ENCODE measurements at regions not wholly inside any gene's neighbourhood (a gene's known extent, or its start where the extent isn't known, plus 50 kb on each side); places are given as distances from the start of the nearest gene placed in this dataset.

DNA sequence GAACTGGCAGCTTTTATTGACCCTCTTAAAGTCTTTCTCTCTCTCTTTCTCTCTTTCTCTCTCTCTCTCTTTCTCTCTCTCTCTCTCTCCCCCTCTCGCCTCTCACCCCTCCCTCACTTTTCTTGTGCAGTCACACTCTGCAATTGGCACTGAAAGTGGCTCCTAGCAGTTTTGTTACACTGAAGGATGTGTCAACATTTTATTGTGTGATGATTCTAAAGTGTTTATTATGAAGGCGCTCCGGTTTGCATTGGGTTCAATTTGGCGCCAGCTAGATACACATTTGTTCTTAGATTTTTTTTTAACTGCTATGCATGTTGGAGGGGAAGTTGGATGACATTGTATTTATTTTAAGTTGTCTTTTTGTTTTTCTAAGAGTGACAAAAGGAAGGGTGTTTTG is 64.0 kb upstream of the CHRM3 start:
- H3K4me1 Mint-ChIP-seq (ENCODE audit: low read depth): no peaks in the 10 kb centered on the region
- TF ChIP-seq, protein P1, sequence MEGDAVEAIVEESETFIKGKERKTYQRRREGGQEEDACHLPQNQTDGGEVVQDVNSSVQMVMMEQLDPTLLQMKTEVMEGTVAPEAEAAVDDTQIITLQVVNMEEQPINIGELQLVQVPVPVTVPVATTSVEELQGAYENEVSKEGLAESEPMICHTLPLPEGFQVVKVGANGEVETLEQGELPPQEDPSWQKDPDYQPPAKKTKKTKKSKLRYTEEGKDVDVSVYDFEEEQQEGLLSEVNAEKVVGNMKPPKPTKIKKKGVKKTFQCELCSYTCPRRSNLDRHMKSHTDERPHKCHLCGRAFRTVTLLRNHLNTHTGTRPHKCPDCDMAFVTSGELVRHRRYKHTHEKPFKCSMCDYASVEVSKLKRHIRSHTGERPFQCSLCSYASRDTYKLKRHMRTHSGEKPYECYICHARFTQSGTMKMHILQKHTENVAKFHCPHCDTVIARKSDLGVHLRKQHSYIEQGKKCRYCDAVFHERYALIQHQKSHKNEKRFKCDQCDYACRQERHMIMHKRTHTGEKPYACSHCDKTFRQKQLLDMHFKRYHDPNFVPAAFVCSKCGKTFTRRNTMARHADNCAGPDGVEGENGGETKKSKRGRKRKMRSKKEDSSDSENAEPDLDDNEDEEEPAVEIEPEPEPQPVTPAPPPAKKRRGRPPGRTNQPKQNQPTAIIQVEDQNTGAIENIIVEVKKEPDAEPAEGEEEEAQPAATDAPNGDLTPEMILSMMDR (IDR thresholded peaks at IDR 0.05): no peak
- no peaks in the 10 kb centered on the region for H3K36me3 Mint-ChIP-seq (ENCODE audit: low read depth)
- H3K27me3 Mint-ChIP-seq (ENCODE audit: low read depth): peaks cover 6% of the 10 kb centered on the region
- H3K27ac Mint-ChIP-seq (ENCODE audit: unreplicated experiment): no peak overlapping the region
- no peak for DNase-seq (ENCODE audit: low spot score)
- H3K9me3 Mint-ChIP-seq (ENCODE audit: low read depth): no peaks in the 10 kb centered on the region
- H3K4me3 Mint-ChIP-seq (ENCODE audit: unreplicated experiment): no peak overlapping the region

DNA sequence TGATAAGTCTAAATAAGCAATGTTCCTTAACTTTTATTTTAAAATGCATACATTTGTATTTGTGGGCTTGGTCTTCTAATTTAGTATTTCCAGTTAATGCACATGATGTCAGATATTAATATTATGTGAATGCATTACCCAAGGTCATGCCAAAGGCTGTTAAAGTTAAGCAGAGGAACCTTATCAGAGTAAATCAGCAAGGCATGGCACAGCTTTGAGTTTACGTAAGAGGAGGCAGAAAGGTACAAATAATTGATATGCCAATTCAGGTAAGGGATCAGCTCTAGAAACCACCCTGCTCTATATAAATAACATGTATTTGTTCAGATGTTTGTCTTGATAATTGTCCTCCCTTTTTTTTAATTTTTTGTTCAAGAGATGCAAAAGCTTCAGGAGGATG is 64.5 kb upstream of the CHRM3 start:
- TF ChIP-seq, protein P1 (IDR thresholded peaks at IDR 0.05): no peak
- no peaks in the 10 kb centered on the region for H3K9me3 Mint-ChIP-seq (ENCODE audit: low read depth)
- H3K36me3 Mint-ChIP-seq (ENCODE audit: low read depth): no peaks in the 10 kb centered on the region
- no peaks in the 10 kb centered on the region for H3K4me1 Mint-ChIP-seq (ENCODE audit: low read depth)
- no peak overlapping the region for H3K27ac Mint-ChIP-seq (ENCODE audit: unreplicated experiment)
- peaks cover 6% of the 10 kb centered on the region for H3K27me3 Mint-ChIP-seq (ENCODE audit: low read depth)
- no peak for DNase-seq (ENCODE audit: low spot score)
- H3K4me3 Mint-ChIP-seq (ENCODE audit: unreplicated experiment): no peak overlapping the region

DNA sequence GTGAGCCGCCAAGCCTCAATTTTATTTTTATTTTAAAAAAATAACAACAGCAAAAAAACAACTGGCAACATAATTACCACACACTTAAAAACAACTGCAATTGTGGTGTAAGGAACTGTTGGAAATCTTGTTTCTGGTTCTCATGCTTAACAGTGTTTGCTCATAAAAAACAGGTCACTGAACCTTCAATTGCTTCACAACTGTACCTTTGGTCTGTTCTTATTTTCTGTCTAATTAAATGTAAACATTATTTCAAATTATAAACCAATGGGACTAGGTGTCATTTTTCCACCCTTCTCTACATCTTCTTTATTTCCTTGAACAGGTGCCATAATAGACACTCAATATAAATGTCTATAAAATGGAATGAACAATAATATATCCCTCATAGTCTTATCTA is 68.4 kb upstream of the CHRM3 start:
- TF ChIP-seq, protein P1 (IDR thresholded peaks at IDR 0.05): no peak
- Mint-ChIP-seq H3K4me1 (ENCODE audit: low read depth) (no peaks in the 10 kb centered on the region), H3K36me3 (ENCODE audit: low read depth) (no peaks in the 10 kb centered on the region), H3K27me3 (ENCODE audit: low read depth) (peaks cover 6% of the 10 kb centered on the region), H3K27ac (ENCODE audit: unreplicated experiment) (no peak overlapping the region), H3K9me3 (ENCODE audit: low read depth) (no peaks in the 10 kb centered on the region), H3K4me3 (ENCODE audit: unreplicated experiment) (no peak overlapping the region)
- no peak for DNase-seq (ENCODE audit: low spot score)

DNA sequence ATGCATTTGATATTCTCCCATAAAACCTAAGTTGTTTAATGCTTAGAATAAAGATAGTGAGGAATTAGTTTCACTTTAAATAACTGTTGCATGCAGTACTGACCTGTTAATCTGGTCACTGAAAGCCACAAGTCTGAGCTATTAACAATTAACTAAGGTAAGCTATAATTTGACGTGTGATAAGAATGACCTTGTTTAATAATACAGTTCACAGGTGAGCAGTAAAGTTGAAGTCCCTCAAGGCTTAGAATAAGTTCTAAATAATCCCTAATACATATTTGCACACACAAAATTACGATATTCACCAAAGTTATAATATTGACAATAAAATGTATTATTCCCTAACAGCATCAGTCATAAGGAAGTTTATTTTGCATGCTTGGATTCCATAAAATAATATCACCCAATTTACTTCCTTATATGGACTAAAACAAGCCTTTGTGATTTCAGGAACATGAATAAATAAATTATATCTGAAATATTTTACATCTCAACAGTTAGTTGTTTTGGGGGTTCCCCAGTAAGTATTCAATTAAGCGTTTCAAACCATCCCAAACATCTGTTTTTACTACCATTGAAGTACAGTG is 70.6 kb upstream of the CHRM3 start:
- H3K9me3 Mint-ChIP-seq (ENCODE audit: low read depth): no peaks in the 10 kb centered on the region
- DNase-seq (ENCODE audit: low spot score): no peak
- H3K27ac Mint-ChIP-seq (ENCODE audit: unreplicated experiment): no peak overlapping the region
- peaks cover 5% of the 10 kb centered on the region for H3K27me3 Mint-ChIP-seq (ENCODE audit: low read depth)
- H3K4me3 Mint-ChIP-seq (ENCODE audit: unreplicated experiment): no peak overlapping the region
- H3K36me3 Mint-ChIP-seq (ENCODE audit: low read depth): no peaks in the 10 kb centered on the region
- no peaks in the 10 kb centered on the region for H3K4me1 Mint-ChIP-seq (ENCODE audit: low read depth)
- TF ChIP-seq, protein P1 (IDR thresholded peaks at IDR 0.05): no peak

DNA sequence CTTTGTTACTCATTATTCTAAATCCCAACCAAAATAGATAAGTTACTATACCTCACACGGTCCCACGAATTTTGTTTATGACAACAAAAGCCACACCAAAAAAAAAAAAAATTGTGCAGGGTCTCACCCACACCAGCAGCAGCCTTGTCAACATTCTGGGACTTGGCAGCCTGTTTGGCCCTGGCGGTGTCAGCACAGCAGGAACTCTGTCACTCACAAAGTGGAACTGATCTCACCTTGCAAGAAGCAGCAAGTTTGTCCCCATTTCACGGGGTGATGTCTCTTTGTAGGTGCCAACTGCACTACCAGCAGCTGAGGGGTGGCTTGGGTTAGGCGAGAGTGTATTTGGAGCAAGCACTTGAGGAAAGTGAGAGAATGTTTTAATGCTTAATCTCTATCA is 75.0 kb upstream of the CHRM3 start:
- Mint-ChIP-seq H3K36me3 (ENCODE audit: low read depth) (no peaks in the 10 kb centered on the region), H3K4me1 (ENCODE audit: low read depth) (no peaks in the 10 kb centered on the region), H3K27me3 (ENCODE audit: low read depth) (peaks cover 11% of the 10 kb centered on the region), H3K4me3 (ENCODE audit: unreplicated experiment) (no peak overlapping the region), H3K9me3 (ENCODE audit: low read depth) (no peaks in the 10 kb centered on the region), H3K27ac (ENCODE audit: unreplicated experiment) (no peak overlapping the region)
- TF ChIP-seq, protein P1 (IDR thresholded peaks at IDR 0.05): no peak
- no peak for DNase-seq (ENCODE audit: low spot score)

Measured in chondrocyte (in vitro differentiated cells).